DOHH2 (cell line): ENCODE measurements at regions not wholly inside any gene's neighbourhood (a gene's known extent, or its start where the extent isn't known, plus 50 kb on each side); places are given as distances from the start of the nearest gene placed in this dataset.

Experiments used
- CTCF ChIP-seq: fragments of 200-600 bp; sonication (generic); IDR thresholded peaks from one replicate; pipeline ENCODE4 v1.5.1; 2014; ENCODE audit warnings: antibody characterized with exemption, mild to moderate bottlenecking, low read depth, low read length; ENCODE audit not compliant: poor library complexity, severe bottlenecking
- EZH2phosphoT487 ChIP-seq: fragments of 200-600 bp; sonication (generic); IDR thresholded peaks from 2 replicates; pipeline ENCODE4 v1.6.1; 2017; ENCODE audit warnings: borderline replicate concordance, mild to moderate bottlenecking, antibody characterized with exemption, low read length, moderate library complexity, mixed read lengths

- TF ChIP-seq CTCF: no peak
- TF ChIP-seq EZH2phosphoT487: no peak
Measured at GRCh38 chr3:20480786-20481365, 294.9 kb upstream of the SGO1 start.
